Thyroid gland (tissue), 4 donors: ENCODE measurements at regions not wholly inside any gene's neighbourhood (a gene's known extent, or its start where the extent isn't known, plus 50 kb on each side); places are given as distances from the start of the nearest gene placed in this dataset.

ENCODE experiments used
- POLR2A ChIP-seq, 2 donors: fragments of 450-650 bp; IDR thresholded peaks; one replicate each; pipeline ENCODE4 v1.6.1; 2017; ENCODE audit warnings: antibody characterized with exemption in 2 of 2, mild to moderate bottlenecking in 2 of 2, moderate library complexity in 1 of 2
- TF ChIP-seq, protein P1 (sequence below), 6 experiments: fragments of 200-600 bp in 3 of 6; fragments of 450-650 bp in 3 of 6; sonication (generic) in 3 of 6; IDR thresholded peaks; one replicate each; pipeline ENCODE4 v1.5.1; 2016 to 2019; ENCODE audit warnings: antibody characterized with exemption in 6 of 6, mild to moderate bottlenecking in 2 of 6, inconsistent platforms in 1 of 6, moderate library complexity in 1 of 6

DNA sequence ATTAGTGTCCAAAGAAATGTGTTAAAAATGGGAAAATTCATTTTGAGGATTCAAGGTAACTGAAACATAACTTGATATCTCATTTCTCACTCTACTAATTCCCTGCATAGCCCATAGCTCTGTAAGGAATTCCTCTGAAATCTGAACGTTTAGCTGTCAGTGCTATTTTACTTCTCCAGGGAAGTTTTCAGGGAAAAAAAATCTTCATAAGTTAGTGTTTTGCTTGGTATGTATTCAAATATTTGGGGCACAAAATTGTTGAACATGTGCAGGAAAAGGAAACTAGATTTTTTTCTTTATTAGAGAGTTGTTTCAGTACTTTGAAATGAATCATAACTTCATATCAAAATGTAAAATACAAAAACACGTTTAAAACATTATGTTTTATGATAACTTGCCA, 891.4 kb downstream of the CENPC start:
- TF ChIP-seq, protein P1, sequence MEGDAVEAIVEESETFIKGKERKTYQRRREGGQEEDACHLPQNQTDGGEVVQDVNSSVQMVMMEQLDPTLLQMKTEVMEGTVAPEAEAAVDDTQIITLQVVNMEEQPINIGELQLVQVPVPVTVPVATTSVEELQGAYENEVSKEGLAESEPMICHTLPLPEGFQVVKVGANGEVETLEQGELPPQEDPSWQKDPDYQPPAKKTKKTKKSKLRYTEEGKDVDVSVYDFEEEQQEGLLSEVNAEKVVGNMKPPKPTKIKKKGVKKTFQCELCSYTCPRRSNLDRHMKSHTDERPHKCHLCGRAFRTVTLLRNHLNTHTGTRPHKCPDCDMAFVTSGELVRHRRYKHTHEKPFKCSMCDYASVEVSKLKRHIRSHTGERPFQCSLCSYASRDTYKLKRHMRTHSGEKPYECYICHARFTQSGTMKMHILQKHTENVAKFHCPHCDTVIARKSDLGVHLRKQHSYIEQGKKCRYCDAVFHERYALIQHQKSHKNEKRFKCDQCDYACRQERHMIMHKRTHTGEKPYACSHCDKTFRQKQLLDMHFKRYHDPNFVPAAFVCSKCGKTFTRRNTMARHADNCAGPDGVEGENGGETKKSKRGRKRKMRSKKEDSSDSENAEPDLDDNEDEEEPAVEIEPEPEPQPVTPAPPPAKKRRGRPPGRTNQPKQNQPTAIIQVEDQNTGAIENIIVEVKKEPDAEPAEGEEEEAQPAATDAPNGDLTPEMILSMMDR (IDR thresholded peaks at IDR 0.05): no peak
- no peak for TF ChIP-seq POLR2A (IDR thresholded peaks at IDR 0.05)
